HG02798 (cell line): ENCODE measurements at regions not wholly inside any gene's neighbourhood (a gene's known extent, or its start where the extent isn't known, plus 50 kb on each side); places are given as distances from the start of the nearest gene placed in this dataset.
A peak's percentile ranks its signal among the peaks of the same experiment; 100 is the strongest.

Source experiments
- ATAC-seq: cut with Tn5 transposase; IDR thresholded peaks from one replicate; pipeline ENCODE4 v1.9.1; 2021; ENCODE audit warnings: mild to moderate bottlenecking; ENCODE audit not compliant: unreplicated experiment, poor library complexity

DNA sequence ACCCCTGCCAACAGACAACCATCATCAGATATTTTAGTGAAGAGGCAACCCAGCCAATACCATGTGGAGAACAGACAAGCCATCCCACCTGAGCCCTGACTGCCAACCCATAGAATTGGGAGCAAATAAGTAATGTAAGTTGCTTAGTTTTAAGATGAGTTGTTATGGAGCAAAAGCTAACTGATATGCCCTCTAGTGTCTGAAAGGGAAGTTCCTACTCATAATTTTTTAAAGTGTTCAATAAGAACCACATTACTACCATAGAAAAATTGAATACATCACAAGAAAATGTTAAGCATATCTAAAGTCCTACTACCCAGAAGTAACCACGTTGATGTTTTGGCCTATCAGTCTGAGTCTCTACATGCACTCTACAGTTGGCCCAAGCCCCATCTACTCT is 50.8 kb upstream of the SLC36A4 start:
- no peak for ATAC-seq

DNA sequence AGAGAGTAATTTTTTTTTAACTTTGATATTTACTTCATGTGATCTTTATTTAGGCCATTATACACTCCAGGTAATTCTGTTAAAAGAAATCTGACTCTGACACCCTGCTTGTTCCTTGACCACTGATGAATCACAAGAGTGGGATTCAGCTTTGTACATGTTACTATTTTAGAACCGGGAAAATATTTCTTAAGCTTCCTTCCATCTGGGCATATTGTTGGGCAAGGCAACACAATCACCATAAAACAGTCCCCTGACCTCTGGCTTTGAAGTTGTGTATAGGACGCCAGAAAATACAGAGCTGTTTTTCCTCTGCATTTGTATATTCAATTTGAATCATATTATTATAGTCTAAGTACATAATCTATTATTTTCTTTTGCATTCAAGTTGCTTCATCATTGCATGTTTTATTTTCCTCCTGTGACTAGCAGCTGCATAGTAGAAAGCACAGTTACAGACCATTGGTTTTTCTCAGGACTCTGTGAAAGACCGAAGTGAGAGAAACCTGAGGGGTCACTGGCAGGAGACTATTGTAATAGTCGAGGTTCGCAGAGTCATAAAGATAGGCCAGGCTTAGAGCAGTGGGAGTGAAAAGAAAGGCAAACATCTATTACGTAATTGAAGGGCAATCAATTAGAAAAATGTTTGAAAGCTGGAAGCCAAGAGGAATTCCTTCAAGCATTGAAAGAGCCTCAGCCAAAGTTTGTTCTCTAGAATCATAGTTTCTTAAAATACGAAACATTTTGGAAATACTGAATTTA is 51.8 kb upstream of the SLC36A4 start:
- no peak for ATAC-seq

DNA sequence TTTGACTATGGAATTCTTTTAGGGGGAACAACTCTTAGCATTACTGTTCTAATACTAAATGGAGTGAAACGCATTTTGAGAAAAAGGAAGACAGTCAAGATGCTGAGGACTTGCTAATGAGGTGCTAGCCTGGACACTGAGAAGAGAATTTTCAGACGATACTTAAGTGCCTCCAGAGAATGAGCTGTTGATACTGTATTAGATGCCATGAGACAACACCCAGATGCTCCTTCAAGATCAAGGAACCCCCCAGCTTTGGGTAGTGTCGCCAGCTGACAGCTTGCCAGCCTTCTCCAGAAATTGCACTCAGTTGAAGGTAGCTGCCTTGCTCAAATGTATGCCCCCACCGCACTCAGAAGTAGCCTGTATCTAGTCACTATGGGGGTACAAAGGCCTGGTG is 52.5 kb upstream of the SLC36A4 start:
- ATAC-seq: no peak

DNA sequence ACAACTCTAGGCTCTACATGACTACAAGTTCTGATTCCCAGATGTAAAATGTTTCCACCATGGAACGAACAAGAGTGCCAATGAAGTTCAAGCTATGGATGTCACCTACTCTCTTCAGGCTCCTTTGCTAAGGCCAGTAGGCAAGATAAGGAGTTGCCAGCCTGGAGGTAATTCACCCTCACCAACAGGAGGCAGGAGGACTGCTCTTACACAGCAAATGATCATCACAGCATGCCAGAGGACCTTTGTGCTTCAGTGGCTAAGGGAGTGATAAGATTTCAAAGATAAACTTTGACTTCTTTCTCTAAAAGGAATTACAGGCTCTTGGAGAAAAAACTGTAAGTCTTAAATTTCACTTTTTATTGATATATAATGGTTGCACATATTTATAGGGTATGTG is 54.1 kb upstream of the SLC36A4 start:
- no peak for ATAC-seq

- no peak for ATAC-seq
These were observed 55.3 kb upstream of the SLC36A4 start for GRCh38 chr11:93253111-93253510.

DNA sequence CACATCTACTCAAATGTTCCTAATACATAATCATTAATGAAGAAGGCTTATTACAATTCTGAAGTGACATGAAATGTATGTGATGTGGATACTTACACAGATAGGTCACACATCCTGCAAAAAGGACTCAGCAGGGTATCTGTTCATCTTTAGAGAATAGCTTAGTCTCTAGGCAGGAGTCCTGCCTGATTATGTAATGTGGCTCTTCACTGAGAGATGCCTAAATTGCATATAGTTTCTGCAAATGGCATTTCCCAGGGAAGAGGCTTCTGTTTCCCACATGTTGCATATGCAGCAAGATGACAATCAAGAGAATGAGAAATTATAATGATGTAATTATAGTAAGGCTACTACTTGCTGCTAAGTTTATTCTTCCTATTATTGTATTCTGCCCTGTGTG is 58.8 kb upstream of the SLC36A4 start:
- no peak for ATAC-seq

- no peak for ATAC-seq
These were observed 63.2 kb upstream of the DEUP1 start for GRCh38 chr11:93267383-93267782.

GRCh38 chr11:93268287-93269040 is 62.1 kb upstream of the DEUP1 start:
- ATAC-seq: no peak

- no peak for ATAC-seq
These were observed 58.9 kb upstream of the DEUP1 start for GRCh38 chr11:93271596-93271995.

DNA sequence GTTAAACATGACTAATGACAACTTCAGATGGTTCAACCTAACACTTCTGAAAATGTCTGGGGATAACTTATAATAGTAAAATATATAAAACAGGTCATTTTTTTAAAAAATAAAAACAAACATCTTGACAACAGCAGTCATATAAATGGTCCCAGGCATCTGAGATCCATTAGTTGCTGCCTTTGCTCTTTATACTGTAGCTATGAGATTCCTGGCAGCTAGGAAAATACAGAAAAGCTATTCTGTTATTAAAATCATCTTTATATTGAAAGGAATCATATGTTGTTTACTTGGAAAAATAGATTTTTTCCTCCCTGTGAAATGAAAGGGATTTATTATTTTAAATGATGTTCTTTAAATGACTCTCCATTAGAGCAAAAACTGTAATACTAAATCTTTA is 55.7 kb upstream of the DEUP1 start:
- ATAC-seq: no peak

- ATAC-seq: no peak
These were observed 51.6 kb upstream of the DEUP1 start for GRCh38 chr11:93278976-93279375.

GRCh38 chr11:93279851-93280347 is 50.6 kb upstream of the DEUP1 start:
- ATAC-seq: peak; percentile 63
